Activated naive CD8-positive, alpha-beta T cell treated with anti-CD3 and anti-CD28 coated beads for 36 hours (primary cell): ENCODE measurements at regions not wholly inside any gene's neighbourhood (a gene's known extent, or its start where the extent isn't known, plus 50 kb on each side); places are given as distances from the start of the nearest gene placed in this dataset.
"Not testable (repeated sequence)": the region's sequence is repeated elsewhere in the genome, so short reads cannot be mapped to it uniquely, and the experiment has no call there.

Experiments
- DNase-seq: peaks from one replicate; pipeline ENCODE4 v3.0.0; 2021
- H3K27ac Mint-ChIP-seq: one replicate; pipeline ENCODE4 v1.8.0; 2022; ENCODE audit warnings: mild to moderate bottlenecking, moderate library complexity, mixed read lengths
- H3K27me3 Mint-ChIP-seq: one replicate; pipeline ENCODE4 v1.8.0; 2022; ENCODE audit warnings: mild to moderate bottlenecking, mixed read lengths
- H3K36me3 Mint-ChIP-seq: one replicate; pipeline ENCODE4 v1.8.0; 2021; ENCODE audit warnings: mild to moderate bottlenecking, mixed read lengths
- H3K4me1 Mint-ChIP-seq: one replicate; pipeline ENCODE4 v1.8.0; 2021; ENCODE audit warnings: mixed read lengths
- H3K4me3 Mint-ChIP-seq: one replicate; pipeline ENCODE4 v1.8.0; 2022; ENCODE audit warnings: mild to moderate bottlenecking, moderate library complexity, mixed read lengths
- H3K9me3 Mint-ChIP-seq: one replicate; pipeline ENCODE4 v1.8.0; 2022; ENCODE audit warnings: mixed read lengths

DNA sequence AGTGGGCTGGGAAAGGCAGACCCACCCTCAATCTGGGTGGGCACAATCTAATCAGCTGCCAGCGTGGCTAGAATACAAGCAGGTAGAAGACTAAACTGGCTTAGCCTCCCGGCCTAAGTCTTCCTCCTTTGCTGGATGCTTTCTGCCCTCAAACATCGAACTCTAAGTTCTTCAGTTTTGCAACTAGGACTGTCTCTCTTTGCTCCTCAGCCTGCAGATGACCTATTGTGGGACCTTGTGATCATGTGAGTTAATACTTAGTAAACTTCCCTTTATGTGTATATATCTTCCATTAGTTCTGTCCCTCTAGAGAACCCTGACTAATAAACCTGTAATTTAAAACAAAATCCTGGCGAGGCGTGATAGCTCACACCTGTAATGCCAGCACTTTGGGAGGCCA lies 51.8 kb upstream of the SLC39A8 start:
- H3K4me1 Mint-ChIP-seq, DNase-seq, H3K27me3 Mint-ChIP-seq, H3K9me3 Mint-ChIP-seq, H3K36me3 Mint-ChIP-seq, H3K27ac Mint-ChIP-seq, H3K4me3 Mint-ChIP-seq: not testable (repeated sequence)

- Mint-ChIP-seq H3K4me1 (no peaks in the 10 kb centered on the region), H3K27me3 (no peaks in the 10 kb centered on the region), H3K27ac (no peak overlapping the region), H3K4me3 (no peak overlapping the region), H3K36me3 (no peaks in the 10 kb centered on the region), H3K9me3 (no peaks in the 10 kb centered on the region)
- no peak for DNase-seq
Observed at GRCh38 chr4:102399021-102399420, 53.7 kb upstream of the SLC39A8 start.

- no peaks in the 10 kb centered on the region for H3K4me1 Mint-ChIP-seq
- no peak overlapping the region for H3K27ac Mint-ChIP-seq
- DNase-seq: no peak
Observed at GRCh38 chr4:102400898-102401297, 55.6 kb upstream of the SLC39A8 start.

DNA sequence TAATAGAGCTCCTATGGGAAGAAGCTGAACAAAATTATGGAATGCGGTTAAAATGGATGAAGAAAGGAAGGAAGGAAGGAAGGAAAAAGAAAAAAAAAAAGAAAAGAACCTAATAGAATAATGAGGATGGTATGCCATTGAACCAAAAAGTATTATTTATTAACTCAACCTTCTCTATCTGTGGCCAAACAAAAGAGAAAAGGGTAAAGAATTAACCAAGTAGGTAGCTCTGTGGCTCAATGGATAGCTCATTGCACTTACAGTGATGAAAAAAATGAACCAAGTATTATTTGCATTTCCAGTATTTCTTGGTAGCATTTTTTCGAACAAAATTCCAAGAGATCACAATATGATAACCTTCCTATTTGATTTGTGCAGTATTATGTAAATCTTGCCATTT lies 56.9 kb upstream of the SLC39A8 start:
- Mint-ChIP-seq H3K36me3 (no peaks in the 10 kb centered on the region), H3K9me3 (no peaks in the 10 kb centered on the region), H3K4me3 (no peak overlapping the region), H3K27ac (no peak overlapping the region), H3K27me3 (no peaks in the 10 kb centered on the region), H3K4me1 (no peaks in the 10 kb centered on the region)
- DNase-seq: no peak

More at GRCh38 chr4:102400898-102401297, 55.6 kb upstream of the SLC39A8 start:
- Mint-ChIP-seq H3K4me3 (no peak overlapping the region), H3K27me3 (no peaks in the 10 kb centered on the region), H3K36me3 (no peaks in the 10 kb centered on the region), H3K9me3 (no peaks in the 10 kb centered on the region)

- Mint-ChIP-seq H3K27me3 (no peaks in the 10 kb centered on the region), H3K27ac (no peak overlapping the region), H3K36me3 (no peaks in the 10 kb centered on the region), H3K4me3 (no peak overlapping the region), H3K4me1 (no peaks in the 10 kb centered on the region), H3K9me3 (no peaks in the 10 kb centered on the region)
- no peak for DNase-seq
Observed at GRCh38 chr4:102403116-102403515, 57.8 kb upstream of the SLC39A8 start.

- no peaks in the 10 kb centered on the region for H3K9me3 Mint-ChIP-seq
- H3K4me3 Mint-ChIP-seq: no peak overlapping the region
- no peak overlapping the region for H3K27ac Mint-ChIP-seq
- no peaks in the 10 kb centered on the region for H3K27me3 Mint-ChIP-seq
- H3K4me1 Mint-ChIP-seq: no peaks in the 10 kb centered on the region
- DNase-seq: no peak
- H3K36me3 Mint-ChIP-seq: no peaks in the 10 kb centered on the region
Observed at GRCh38 chr4:102404431-102404969, 59.2 kb upstream of the SLC39A8 start.

DNA sequence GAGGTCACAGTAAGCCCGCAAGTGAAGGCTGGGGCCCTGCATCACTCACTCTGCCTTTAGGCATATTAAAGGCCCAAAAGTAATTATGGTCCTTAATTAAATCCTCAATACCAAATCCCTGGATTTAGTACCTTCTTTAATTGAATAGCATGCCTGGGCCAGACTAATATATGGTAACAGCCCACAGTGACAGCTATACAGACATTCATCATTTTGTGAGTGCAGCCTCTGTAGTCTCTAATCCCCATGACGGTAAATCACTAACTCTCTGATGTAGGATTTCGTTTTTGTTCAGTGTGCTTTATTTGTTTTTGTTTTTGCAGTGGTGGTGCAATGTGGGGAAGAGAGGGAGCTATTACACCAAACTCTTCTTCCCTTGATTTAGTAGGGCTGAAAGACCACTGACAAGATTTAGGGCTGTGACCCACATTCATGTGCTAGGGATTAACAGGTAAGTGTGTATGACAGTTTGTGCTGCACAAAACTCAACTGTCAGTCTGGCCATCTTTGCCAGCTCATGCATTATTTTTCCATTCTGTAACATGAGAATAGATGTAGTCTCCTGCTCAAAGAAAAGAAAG lies 60.6 kb upstream of the SLC39A8 start:
- H3K27ac Mint-ChIP-seq: no peak overlapping the region
- H3K9me3 Mint-ChIP-seq: no peaks in the 10 kb centered on the region
- no peak overlapping the region for H3K4me3 Mint-ChIP-seq
- DNase-seq: no peak
- H3K36me3 Mint-ChIP-seq: no peaks in the 10 kb centered on the region
- no peaks in the 10 kb centered on the region for H3K4me1 Mint-ChIP-seq
- H3K27me3 Mint-ChIP-seq: no peaks in the 10 kb centered on the region

DNA sequence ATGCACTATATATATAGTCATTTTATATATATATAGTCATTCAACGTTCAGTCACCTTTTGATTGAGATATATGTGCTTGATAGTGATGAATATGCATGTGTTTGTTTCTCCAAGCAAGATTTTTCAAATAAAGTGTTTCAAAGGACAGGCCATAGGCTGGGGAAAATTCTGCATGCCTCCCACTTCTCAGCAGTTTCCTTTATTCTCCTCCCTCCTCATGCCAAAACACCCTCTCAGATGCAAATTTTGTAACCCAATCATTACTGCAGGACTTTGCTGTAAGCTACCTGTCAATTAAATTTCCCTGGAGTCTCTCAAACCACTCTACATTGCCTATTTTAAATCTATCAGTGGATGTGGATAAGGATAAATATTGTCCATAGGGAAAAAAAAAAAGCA lies 65.6 kb upstream of the SLC39A8 start:
- not testable (repeated sequence) for H3K4me1 Mint-ChIP-seq, H3K27me3 Mint-ChIP-seq, H3K36me3 Mint-ChIP-seq, H3K9me3 Mint-ChIP-seq, DNase-seq, H3K27ac Mint-ChIP-seq, H3K4me3 Mint-ChIP-seq

GRCh38 chr4:102411408-102411807 lies 66.1 kb upstream of the SLC39A8 start:
- Mint-ChIP-seq H3K4me1 (no peaks in the 10 kb centered on the region), H3K36me3 (no peaks in the 10 kb centered on the region), H3K9me3 (no peaks in the 10 kb centered on the region), H3K27me3 (no peaks in the 10 kb centered on the region), H3K27ac (no peak overlapping the region), H3K4me3 (no peak overlapping the region)
- no peak for DNase-seq

DNA sequence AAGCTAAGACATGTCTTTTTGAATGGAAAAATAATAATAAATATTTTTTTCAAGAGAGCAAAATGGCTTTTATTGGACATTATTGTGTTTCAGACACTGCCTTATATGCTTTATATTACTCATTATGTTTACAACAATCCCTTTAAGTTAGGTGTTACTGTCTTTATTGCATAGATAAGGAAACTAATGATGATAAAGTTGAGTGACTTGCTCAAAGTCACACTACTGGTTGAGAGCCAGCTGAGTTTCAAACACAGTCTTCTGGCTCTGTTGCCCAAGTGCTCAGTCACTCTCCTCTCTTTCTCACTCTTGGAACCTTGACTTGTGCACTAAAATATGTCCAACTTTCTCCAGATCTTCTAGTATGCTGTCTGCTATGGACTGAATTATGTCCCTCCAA lies 71.5 kb upstream of the SLC39A8 start:
- no peaks in the 10 kb centered on the region for H3K27me3 Mint-ChIP-seq
- no peak for DNase-seq
- no peak overlapping the region for H3K4me3 Mint-ChIP-seq
- H3K4me1 Mint-ChIP-seq: no peaks in the 10 kb centered on the region
- no peaks in the 10 kb centered on the region for H3K36me3 Mint-ChIP-seq
- no peaks in the 10 kb centered on the region for H3K9me3 Mint-ChIP-seq
- no peak overlapping the region for H3K27ac Mint-ChIP-seq

DNA sequence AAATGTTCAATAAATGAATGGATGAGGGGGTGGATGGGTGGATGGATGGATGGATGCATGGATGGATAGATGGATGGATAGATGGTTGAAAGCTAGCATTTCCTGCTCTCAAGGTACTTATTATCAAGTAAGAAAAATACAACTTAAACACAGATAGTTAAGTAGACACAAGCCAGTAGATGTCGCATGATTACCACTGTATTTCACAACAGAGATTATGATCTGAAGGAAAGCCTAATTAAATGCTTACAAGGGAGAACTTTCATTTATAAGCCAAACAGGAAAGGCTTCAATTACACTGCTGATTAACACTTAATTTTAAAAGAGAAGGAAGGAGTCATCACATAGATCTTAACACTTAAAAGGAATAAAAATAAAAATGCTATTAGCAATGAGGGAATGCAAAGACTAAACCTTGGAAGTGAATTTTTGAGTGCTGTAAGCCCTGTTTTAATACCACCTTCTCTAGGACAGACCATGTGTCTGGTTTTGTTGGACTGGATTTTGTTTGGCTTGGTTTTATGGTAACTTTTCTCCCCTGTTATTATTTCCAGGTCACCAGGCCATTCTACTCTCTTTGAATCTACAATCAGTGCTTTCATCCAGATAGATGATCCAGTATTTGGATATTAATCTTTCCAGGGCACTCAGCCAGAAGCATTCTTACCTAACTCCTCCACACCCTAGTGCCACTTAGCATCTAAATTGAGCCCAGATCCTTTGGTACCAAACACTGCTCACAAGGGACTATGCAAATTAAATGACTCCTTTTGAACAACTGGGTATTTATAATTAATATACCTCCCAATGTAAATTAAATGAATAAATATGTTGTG lies 75.5 kb upstream of the SLC39A8 start:
- no peaks in the 10 kb centered on the region for H3K9me3 Mint-ChIP-seq
- no peaks in the 10 kb centered on the region for H3K27me3 Mint-ChIP-seq
- H3K36me3 Mint-ChIP-seq: no peaks in the 10 kb centered on the region

GRCh38 chr4:102422843-102423242 lies 77.6 kb upstream of the SLC39A8 start:
- Mint-ChIP-seq H3K9me3 (no peaks in the 10 kb centered on the region), H3K4me1 (peaks cover 7% of the 10 kb centered on the region), H3K27me3 (no peaks in the 10 kb centered on the region), H3K36me3 (no peaks in the 10 kb centered on the region), H3K4me3 (no peak overlapping the region), H3K27ac (no peak overlapping the region)
- DNase-seq: no peak

More for the DNA sequence above, 75.5 kb upstream of the SLC39A8 start:
- H3K4me3 Mint-ChIP-seq: no peak overlapping the region
- DNase-seq: no peak
- no peak overlapping the region for H3K27ac Mint-ChIP-seq
- H3K4me1 Mint-ChIP-seq: peaks cover 7% of the 10 kb centered on the region

DNA sequence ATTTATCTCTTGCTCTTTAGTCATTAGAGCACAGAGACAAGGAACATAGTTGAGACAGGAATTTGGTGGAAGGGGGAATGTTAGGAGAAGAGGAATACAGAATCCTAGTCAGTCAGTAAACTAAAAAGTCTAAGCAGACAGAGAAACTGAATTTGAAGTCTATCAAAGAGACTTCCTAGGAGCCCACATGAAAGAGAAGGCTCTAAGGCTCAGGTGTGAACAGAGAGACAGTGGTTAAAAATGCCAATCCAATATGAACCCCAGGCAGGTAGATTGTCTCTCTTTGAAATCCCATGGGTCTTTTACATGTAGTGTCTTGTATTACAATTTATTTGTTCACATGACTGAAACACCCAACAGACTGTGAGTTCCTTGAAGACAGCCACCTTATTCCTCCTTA lies 77.8 kb upstream of the NFKB1 start:
- Mint-ChIP-seq H3K4me1 (peaks cover 7% of the 10 kb centered on the region), H3K4me3 (no peak overlapping the region), H3K27me3 (no peaks in the 10 kb centered on the region), H3K9me3 (no peaks in the 10 kb centered on the region), H3K27ac (no peak overlapping the region), H3K36me3 (no peaks in the 10 kb centered on the region)
- DNase-seq: no peak

DNA sequence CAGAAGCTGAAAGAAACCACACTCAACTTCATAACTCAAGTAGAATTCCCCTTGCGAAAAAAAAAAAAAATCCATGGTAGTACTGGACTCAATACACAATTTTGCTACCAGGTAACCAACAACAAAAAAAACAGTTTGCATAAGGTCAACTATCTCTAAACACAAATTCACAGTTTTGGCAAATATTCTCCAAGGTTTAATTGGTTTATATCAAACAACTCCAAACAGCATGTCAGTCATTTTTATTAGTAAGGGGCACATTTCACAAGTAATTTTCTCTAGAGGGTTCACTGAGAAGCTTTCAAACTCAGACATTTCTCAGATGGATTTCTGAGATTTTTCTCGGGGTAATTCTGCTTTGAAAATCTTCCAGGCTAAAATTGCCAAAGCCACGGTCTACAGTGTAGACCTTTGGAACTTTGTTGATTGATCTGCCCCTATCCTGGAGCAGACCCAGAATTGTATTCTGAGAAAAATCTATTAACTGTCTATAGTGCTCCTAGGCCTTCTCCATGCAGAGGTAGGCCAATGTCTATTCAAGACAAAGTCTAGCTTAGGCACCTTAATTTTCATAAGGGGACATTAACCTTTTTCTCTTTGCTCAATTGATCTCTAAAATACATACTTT lies 73.7 kb upstream of the NFKB1 start:
- Mint-ChIP-seq H3K36me3 (peaks cover 2% of the 10 kb centered on the region), H3K4me3 (no peak overlapping the region), H3K27me3 (peaks cover 6% of the 10 kb centered on the region), H3K4me1 (peaks cover 17% of the 10 kb centered on the region), H3K27ac (no peak overlapping the region), H3K9me3 (no peaks in the 10 kb centered on the region)
- no peak for DNase-seq

DNA sequence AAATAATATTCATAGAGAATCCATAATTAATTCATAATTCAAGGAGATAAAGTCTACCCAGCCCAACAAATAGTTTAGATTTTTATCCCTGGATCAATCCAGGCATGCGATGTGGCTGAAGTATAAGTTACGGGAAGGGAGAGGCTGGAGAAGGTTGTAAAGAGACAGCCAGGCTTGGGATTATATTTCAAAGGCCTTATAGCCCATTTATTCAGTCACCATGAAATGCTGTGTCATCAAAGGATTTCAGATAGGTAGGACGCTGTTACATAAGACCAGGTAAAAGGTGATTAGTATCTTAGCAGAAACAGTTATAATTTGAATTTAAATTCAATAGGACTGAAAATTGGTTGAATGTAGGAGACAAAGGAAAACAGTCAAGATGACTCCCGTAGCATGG lies 73.0 kb upstream of the NFKB1 start:
- H3K27ac Mint-ChIP-seq: no peak overlapping the region
- H3K36me3 Mint-ChIP-seq: peaks cover 2% of the 10 kb centered on the region
- H3K9me3 Mint-ChIP-seq: no peaks in the 10 kb centered on the region
- peaks cover 6% of the 10 kb centered on the region for H3K27me3 Mint-ChIP-seq
- H3K4me3 Mint-ChIP-seq: no peak overlapping the region
- no peak for DNase-seq
- peaks cover 16% of the 10 kb centered on the region for H3K4me1 Mint-ChIP-seq
